ENCODE measurements at regions not wholly inside any gene's neighbourhood (a gene's known extent, or its start where the extent isn't known, plus 50 kb on each side); places are given as distances from the start of the nearest gene placed in this dataset.

DNA sequence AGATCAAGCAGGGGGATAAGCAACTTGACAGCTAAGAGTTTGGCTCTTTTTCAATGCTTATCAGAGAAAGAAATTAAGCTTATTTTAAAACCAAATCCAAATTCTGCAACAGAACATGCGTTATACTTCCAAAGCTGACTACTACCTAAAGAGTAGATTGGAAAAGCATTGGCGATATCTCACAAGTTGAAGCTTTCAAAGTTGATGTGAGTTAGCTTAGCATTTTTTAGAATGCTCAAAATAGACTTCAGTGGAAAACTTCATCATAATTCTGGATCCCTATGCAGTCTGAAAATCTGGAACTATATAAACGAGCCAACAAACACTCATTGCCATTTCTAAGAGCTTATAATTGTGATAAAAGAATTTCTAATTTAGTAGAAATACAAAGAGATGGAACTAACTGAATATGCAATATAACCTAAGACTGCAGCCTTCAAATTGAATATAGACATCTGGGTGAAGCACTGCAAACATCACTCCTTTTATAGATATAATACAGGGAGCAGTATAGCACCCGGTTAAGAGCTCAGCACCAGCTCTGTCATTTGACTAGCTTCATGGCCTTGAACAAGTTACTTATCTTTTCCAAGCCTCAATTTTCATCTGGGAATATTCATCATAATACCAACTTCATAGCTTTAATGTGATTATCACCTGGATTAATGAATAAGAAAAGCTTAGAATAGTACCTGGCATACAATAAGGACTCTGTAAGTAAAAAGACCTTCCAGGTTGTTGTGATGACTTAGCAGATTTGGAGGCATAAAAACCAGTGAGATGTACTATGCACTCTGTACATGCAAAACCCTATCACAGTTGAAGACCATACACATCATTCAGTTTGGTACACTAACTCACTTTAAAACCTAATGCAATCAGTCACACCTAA is 242.7 kb upstream of the TTC14 start:
- no peak overlapping the region for H3K4me3 ChIP-seq (ENCODE audit: low read depth, low read length, poor library complexity, severe bottlenecking)
- H3K9me2 ChIP-seq (ENCODE audit: low read depth, low read length), result no peaks in the 10 kb centered on the region
- H3K9ac ChIP-seq (ENCODE audit: low read length), result no peak overlapping the region
- H3K27ac ChIP-seq (ENCODE audit: low read depth, low read length, poor library complexity, severe bottlenecking), result no peak overlapping the region
- no peaks in the 10 kb centered on the region for H3K4me1 ChIP-seq (ENCODE audit: insufficient read depth, low read length, severe bottlenecking)
- H3K27me3 ChIP-seq (ENCODE audit: insufficient read depth, low read length), result no peaks in the 10 kb centered on the region; the same call in 1 of the 2 replicates
- H3F3A ChIP-seq (ENCODE audit: insufficient read depth, low read length), result no peaks in the 10 kb centered on the region
- H3K79me2 ChIP-seq (ENCODE audit: insufficient read depth, low read length), result no peaks in the 10 kb centered on the region
- no peak overlapping the region for H3K4me2 ChIP-seq (ENCODE audit: low read length)
- H3K9me3 ChIP-seq (ENCODE audit: low read length), result no peaks in the 10 kb centered on the region
- TF ChIP-seq EZH2 (IDR thresholded peaks at IDR 0.05; ENCODE audit: borderline replicate concordance, low read length) (no peak), CTCF (IDR thresholded peaks at IDR 0.05; ENCODE audit: low read length) (no peak)
- H4K20me1 ChIP-seq (ENCODE audit: insufficient read depth, low read length), result no peaks in the 10 kb centered on the region
- H3K36me3 ChIP-seq (ENCODE audit: insufficient read depth, low read length), result no peaks in the 10 kb centered on the region
- no peak overlapping the region for H2AFZ ChIP-seq (ENCODE audit: low read length)

GRCh38 chr3:180359953-180360279 is 242.0 kb upstream of the TTC14 start:
- no peaks in the 10 kb centered on the region for H3K36me3 ChIP-seq (ENCODE audit: insufficient read depth, low read length)
- no peaks in the 10 kb centered on the region; the same call in 1 of the 2 replicates for H3K27me3 ChIP-seq (ENCODE audit: insufficient read depth, low read length)
- no peak overlapping the region for H3K27ac ChIP-seq (ENCODE audit: low read depth, low read length, poor library complexity, severe bottlenecking)
- H3K4me3 ChIP-seq (ENCODE audit: low read depth, low read length, poor library complexity, severe bottlenecking), result no peak overlapping the region
- TF ChIP-seq CTCF (IDR thresholded peaks at IDR 0.05; ENCODE audit: low read length) (no peak), EZH2 (IDR thresholded peaks at IDR 0.05; ENCODE audit: borderline replicate concordance, low read length) (no peak)
- H3K9me2 ChIP-seq (ENCODE audit: low read depth, low read length), result no peaks in the 10 kb centered on the region
- no peaks in the 10 kb centered on the region for H3K9me3 ChIP-seq (ENCODE audit: low read length)
- H3K9ac ChIP-seq (ENCODE audit: low read length), result no peak overlapping the region
- H3K79me2 ChIP-seq (ENCODE audit: insufficient read depth, low read length), result no peaks in the 10 kb centered on the region
- H3K4me2 ChIP-seq (ENCODE audit: low read length), result no peak overlapping the region
- H4K20me1 ChIP-seq (ENCODE audit: insufficient read depth, low read length), result no peaks in the 10 kb centered on the region
- H3K4me1 ChIP-seq (ENCODE audit: insufficient read depth, low read length, severe bottlenecking), result no peaks in the 10 kb centered on the region
- H2AFZ ChIP-seq (ENCODE audit: low read length), result no peak overlapping the region
- H3F3A ChIP-seq (ENCODE audit: insufficient read depth, low read length), result no peaks in the 10 kb centered on the region

DNA sequence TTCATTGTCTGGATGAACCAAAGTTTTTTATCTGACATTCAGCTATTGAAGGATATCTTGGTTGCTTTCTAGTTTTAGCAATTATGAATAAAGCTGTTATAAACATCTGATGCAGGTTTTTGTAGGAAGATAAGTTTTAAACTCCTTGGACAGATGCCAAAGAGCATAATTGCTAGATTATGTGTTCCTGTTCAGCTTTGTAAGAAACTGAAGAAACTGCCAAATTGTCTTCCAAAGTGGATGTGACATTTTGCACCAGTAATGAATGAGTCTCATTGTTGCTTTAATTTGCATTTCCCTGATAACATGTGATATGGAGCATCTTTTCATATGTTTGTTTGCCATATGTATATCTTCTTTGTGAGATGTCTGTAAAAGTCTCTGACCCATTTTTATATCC is 239.9 kb upstream of the TTC14 start:
- Histone ChIP-seq H4K20me1 (ENCODE audit: insufficient read depth, low read length) (no peaks in the 10 kb centered on the region), H3K4me3 (ENCODE audit: low read depth, low read length, poor library complexity, severe bottlenecking) (no peak overlapping the region)
- TF ChIP-seq CTCF (IDR thresholded peaks at IDR 0.05; ENCODE audit: low read length), result no peak
- TF ChIP-seq EZH2 (IDR thresholded peaks at IDR 0.05; ENCODE audit: borderline replicate concordance, low read length), result no peak

More for the DNA sequence above, 239.9 kb upstream of the TTC14 start:
- Histone ChIP-seq H3K9me2 (ENCODE audit: low read depth, low read length) (no peaks in the 10 kb centered on the region), H3K79me2 (ENCODE audit: insufficient read depth, low read length) (no peaks in the 10 kb centered on the region), H3K27me3 (ENCODE audit: insufficient read depth, low read length) (no peaks in the 10 kb centered on the region), H2AFZ (ENCODE audit: low read length) (no peak overlapping the region), H3K36me3 (ENCODE audit: insufficient read depth, low read length) (no peaks in the 10 kb centered on the region), H3F3A (ENCODE audit: insufficient read depth, low read length) (no peaks in the 10 kb centered on the region), H3K9me3 (ENCODE audit: low read length) (peaks cover 3% of the 10 kb centered on the region; the same call in 1 of the 2 replicates), H3K4me1 (ENCODE audit: insufficient read depth, low read length, severe bottlenecking) (no peaks in the 10 kb centered on the region), H3K9ac (ENCODE audit: low read length) (no peak overlapping the region), H3K4me2 (ENCODE audit: low read length) (no peak overlapping the region), H3K27ac (ENCODE audit: low read depth, low read length, poor library complexity, severe bottlenecking) (no peak overlapping the region)

All from OCI-LY1 (cell line).